ENCODE measurements at regions not wholly inside any gene's neighbourhood (a gene's known extent, or its start where the extent isn't known, plus 50 kb on each side); places are given as distances from the start of the nearest gene placed in this dataset.

GRCh38 chr21:17673261-17674020, 60.7 kb upstream of the BTG3 start:
- ATAC-seq = no peak
- Histone ChIP-seq H3K4me1 (no peaks in the 10 kb centered on the region), H3K4me3 (no peak overlapping the region), H3K9me3 (no peaks in the 10 kb centered on the region), H3K36me3 (no peaks in the 10 kb centered on the region), H3K27ac (no peak overlapping the region), H3K27me3 (no peaks in the 10 kb centered on the region)
- no peak for TF ChIP-seq CTCF (IDR thresholded peaks at IDR 0.05)
- intact Hi-C loops (cut with DNase I) = no loop called here
- no peak for DNase-seq

GRCh38 chr21:17671733-17672132, 59.0 kb upstream of the BTG3 start:
- DNase-seq = no peak
- H3K4me3 ChIP-seq = no peak overlapping the region
- intact Hi-C loops (cut with DNase I) = no loop called here
- H3K4me1 ChIP-seq = no peaks in the 10 kb centered on the region
- H3K36me3 ChIP-seq = no peaks in the 10 kb centered on the region
- no peaks in the 10 kb centered on the region for H3K27me3 ChIP-seq
- TF ChIP-seq CTCF (IDR thresholded peaks at IDR 0.05) = no peak
- H3K27ac ChIP-seq = no peak overlapping the region
- no peak for ATAC-seq
- no peaks in the 10 kb centered on the region for H3K9me3 ChIP-seq

- Histone ChIP-seq H3K9me3 (no peaks in the 10 kb centered on the region), H3K27me3 (no peaks in the 10 kb centered on the region), H3K4me1 (no peaks in the 10 kb centered on the region), H3K27ac (no peak overlapping the region), H3K4me3 (no peak overlapping the region), H3K36me3 (no peaks in the 10 kb centered on the region)
- intact Hi-C loops (cut with DNase I) = no loop called here
- DNase-seq = no peak
- ATAC-seq = no peak
- TF ChIP-seq CTCF (IDR thresholded peaks at IDR 0.05) = no peak
Observed at GRCh38 chr21:17668479-17669140, 55.9 kb upstream of the BTG3 start.

- DNase-seq (no peak), ATAC-seq (no peak)
- Histone ChIP-seq H3K4me3 (no peak overlapping the region), H3K27me3 (no peaks in the 10 kb centered on the region), H3K36me3 (no peaks in the 10 kb centered on the region), H3K27ac (no peak overlapping the region), H3K9me3 (no peaks in the 10 kb centered on the region), H3K4me1 (no peaks in the 10 kb centered on the region)
- intact Hi-C loops (cut with DNase I) = no loop called here
- no peak for TF ChIP-seq CTCF (IDR thresholded peaks at IDR 0.05)
Observed at GRCh38 chr21:17667256-17667655, 54.6 kb upstream of the BTG3 start.

All from upper lobe of right lung (tissue), 1 donor.